ENCODE measurements at regions not wholly inside any gene's neighbourhood (a gene's known extent, or its start where the extent isn't known, plus 50 kb on each side); places are given as distances from the start of the nearest gene placed in this dataset.

DNA sequence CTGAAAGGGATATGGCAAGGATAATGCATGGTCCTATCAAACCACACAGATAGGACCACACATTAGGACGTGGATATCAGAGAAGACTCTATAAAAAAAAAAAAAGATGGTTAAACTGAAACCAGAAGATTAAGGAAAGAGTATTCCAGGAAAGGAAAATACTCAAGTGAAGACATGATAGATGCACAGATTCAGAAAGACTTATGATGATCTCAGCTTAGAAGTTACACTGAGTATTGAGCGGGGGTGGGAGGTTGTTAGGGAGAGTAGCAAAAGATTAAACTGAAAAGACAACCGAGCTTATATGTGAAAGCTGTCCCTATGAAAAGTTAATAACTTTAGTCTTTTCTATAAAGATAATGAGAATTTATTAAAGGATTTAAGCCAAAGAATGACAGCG lies 211.0 kb upstream of the EMCN start:
- TF ChIP-seq POLR2A (IDR thresholded peaks at IDR 0.05) (no peak), CTCF (IDR thresholded peaks at IDR 0.05) (no peak)

All from thyroid gland (tissue), 4 donors.